GM12873 (cell line): ENCODE measurements at regions not wholly inside any gene's neighbourhood (a gene's known extent, or its start where the extent isn't known, plus 50 kb on each side); places are given as distances from the start of the nearest gene placed in this dataset.

ENCODE experiments used
- TF ChIP-seq, protein P1 (sequence below): IDR thresholded peaks from 2 replicates; pipeline ENCODE4 v1.5.1; 2012; ENCODE audit warnings: low read depth, mild to moderate bottlenecking, moderate library complexity, low read length, control low read depth; ENCODE audit not compliant: insufficient read depth; ENCODE audit errors: missing control alignments

DNA sequence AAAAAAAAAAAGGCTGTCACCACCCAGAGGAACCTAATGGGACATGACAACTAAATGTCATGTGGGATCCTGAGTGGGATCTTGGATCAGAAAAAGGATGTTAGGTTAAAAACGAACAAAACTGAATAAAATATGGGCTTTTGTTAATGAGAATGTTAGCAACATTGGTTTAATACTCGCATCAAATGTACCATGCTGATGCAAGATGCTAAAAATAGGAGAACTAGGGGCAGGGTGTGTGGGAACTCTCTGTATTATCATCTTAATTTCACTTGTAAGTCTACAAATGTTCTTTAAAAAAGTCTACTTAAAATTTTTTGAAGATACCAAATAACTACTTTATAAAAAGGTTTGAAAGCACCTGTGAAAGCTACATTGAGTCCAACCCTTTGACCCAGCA lies 88.8 kb upstream of the PRR5 start:
- TF ChIP-seq, protein P1, sequence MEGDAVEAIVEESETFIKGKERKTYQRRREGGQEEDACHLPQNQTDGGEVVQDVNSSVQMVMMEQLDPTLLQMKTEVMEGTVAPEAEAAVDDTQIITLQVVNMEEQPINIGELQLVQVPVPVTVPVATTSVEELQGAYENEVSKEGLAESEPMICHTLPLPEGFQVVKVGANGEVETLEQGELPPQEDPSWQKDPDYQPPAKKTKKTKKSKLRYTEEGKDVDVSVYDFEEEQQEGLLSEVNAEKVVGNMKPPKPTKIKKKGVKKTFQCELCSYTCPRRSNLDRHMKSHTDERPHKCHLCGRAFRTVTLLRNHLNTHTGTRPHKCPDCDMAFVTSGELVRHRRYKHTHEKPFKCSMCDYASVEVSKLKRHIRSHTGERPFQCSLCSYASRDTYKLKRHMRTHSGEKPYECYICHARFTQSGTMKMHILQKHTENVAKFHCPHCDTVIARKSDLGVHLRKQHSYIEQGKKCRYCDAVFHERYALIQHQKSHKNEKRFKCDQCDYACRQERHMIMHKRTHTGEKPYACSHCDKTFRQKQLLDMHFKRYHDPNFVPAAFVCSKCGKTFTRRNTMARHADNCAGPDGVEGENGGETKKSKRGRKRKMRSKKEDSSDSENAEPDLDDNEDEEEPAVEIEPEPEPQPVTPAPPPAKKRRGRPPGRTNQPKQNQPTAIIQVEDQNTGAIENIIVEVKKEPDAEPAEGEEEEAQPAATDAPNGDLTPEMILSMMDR, result no peak

DNA sequence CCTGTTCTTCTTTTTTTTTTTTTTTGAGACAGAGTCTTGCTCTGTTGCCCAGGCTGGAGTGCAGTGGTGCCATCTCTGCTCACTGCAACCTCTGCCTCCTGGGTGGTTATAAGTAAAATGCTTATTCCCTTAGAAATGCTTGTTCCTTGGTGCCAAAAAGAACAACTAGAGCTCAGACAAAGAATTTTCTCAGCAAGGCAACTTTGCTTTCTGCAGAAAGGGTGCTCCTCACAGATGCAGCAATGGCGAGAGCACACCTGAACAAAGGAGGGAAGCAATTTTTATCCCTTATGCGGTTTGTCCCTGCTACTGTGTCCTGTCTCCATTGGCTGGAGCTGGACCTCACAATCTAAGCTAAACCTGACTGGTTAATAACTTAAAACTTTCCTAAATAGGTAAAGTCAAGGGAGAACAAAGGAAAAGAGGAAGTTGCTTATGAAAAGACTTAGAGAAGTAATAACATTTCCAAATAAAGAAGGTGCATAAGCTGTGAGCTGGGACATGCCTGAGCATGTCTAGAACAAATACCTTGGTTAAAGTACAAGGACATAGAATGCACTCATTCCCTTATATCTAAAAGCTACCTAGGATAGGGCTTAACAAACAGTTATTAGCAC lies 90.0 kb upstream of the PRR5 start:
- TF ChIP-seq, protein P1, result no peak

DNA sequence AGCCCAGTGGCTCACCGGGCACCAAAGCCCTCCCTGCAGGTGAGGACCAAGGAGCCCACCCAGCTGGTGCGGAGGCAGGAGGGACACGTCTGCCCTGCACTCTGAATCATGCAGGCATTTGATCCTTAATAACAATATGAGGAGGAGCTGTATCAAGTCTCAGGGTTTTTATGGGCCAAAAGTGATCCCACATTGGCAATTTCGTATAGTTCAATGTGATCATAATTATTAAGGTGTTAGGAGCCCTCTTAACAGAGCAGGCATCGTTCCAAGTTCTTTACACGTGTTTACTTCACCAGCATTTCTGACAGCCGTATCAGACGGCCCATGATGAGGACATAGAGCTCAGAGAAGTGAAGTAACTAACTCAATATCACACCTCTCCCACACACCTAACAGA lies 91.9 kb upstream of the PRR5 start:
- TF ChIP-seq, protein P1, result no peak

DNA sequence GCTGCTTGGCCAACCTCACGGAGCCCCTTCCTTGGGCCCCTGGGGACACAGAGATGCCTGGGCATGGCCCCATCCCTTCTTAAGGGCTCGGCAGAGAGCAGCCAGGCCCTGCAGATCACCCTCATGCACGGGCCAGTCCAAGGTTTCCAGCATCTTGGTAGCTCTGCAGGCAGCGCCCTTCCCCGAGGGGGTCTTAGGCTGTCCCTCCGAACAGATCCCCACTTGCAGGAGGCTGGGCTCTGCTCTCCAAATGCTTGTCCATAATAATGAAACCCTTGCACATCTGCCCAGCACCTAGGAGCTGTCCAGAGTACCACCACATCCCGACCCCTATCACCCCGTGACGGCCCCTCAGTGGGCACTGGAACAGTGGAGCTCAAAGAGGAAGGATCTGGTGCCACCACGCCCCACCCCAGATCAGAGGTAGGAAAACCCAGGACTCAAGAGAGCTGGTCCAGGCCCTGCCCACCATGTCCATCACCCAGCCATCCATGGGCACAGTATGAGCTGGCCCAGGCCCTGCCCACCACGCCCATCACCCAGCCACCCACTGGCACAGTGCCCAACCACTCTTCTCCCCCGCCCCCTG lies 92.5 kb upstream of the PRR5 start:
- TF ChIP-seq, protein P1, result no peak

DNA sequence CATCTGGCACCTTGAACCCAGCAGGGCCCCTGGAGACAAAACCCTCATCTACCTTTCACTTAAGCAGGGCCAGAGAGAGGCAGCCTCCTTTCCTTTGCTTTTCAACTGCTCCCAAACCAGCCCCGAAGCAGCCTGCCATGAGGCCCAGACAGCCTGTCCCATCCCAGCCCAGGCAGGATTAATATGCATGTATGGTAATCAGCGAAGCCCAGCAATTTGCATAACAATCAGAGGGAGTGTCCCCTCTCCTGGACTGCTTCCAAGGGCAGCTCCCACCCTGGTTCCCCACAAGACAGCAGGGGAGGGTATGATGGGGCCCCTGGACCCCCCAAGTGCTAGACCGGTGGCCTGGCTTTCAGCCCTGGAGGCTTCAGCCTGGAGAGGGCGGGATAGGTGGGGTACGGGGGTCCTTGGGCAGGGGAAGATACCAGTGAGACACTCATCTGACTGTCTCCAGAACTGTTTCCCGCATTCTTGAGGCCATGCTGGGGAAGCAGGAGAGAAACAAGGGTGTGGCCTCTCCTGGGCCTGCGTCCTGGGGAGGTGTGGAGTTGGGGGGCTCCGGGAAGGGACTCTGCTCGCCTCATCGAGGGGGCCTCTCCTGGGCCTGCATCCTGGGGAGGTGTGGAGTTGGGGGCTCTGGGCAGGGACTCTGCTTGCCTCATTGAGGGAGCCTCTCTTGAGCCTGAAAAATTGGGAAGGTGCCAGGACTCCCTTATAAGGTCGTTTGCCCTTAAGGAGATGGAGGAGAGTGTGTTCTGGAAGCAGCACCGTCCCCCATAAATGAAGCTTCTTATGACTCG lies 93.2 kb upstream of the PRR5 start:
- TF ChIP-seq, protein P1, result no peak

DNA sequence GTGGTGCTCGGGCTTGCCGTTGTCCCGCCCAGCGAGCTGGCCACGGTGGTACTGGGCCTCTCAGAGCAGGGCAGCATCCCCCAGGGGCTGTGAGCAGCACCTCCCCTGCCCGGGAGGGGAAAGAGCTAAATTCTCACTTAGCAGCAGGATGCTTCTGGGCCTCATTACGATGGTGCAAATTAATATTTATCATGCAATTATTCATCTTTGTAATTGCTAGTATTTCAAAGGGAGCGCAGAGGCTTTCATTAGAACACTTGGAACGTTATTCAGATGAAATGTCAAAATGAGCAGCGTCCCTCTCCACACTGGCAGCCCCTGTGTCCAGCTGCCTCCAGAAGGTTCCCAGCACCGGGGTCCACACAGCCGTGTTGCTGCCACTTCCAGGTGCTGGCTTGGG lies 95.9 kb upstream of the PRR5 start:
- TF ChIP-seq, protein P1, result no peak

DNA sequence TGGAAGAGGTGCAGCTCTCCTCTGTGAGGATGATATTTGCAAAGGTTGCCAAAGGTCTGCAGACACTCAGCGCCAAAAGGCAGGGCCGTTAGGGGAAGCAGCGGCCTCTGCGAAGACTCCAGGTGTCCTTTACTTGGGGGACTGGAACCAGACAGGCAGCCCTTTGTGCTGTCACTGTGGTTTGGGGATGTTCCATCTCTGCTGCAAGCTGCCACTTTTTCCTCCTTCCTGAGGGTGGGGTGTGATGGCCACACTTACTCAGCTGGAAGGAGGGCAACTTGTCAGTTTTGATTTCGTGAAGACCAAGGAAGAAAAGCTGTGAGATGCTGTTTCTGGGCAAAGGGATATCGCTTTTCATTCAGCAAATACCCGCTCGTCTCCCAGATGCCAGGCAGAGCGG lies 96.5 kb upstream of the PRR5 start:
- TF ChIP-seq, protein P1, result no peak
